DOHH2 (cell line): ENCODE measurements at regions not wholly inside any gene's neighbourhood (a gene's known extent, or its start where the extent isn't known, plus 50 kb on each side); places are given as distances from the start of the nearest gene placed in this dataset.

Source experiments
- EZH2phosphoT487 ChIP-seq: fragments of 200-600 bp; sonication (generic); IDR thresholded peaks from 2 replicates; pipeline ENCODE4 v1.6.1; 2017; ENCODE audit warnings: borderline replicate concordance, mild to moderate bottlenecking, antibody characterized with exemption, low read length, moderate library complexity, mixed read lengths
- TF ChIP-seq, protein P1 (sequence below): fragments of 200-600 bp; sonication (generic); IDR thresholded peaks from one replicate; pipeline ENCODE4 v1.5.1; 2014; ENCODE audit warnings: antibody characterized with exemption, mild to moderate bottlenecking, low read depth, low read length; ENCODE audit not compliant: poor library complexity, severe bottlenecking

DNA sequence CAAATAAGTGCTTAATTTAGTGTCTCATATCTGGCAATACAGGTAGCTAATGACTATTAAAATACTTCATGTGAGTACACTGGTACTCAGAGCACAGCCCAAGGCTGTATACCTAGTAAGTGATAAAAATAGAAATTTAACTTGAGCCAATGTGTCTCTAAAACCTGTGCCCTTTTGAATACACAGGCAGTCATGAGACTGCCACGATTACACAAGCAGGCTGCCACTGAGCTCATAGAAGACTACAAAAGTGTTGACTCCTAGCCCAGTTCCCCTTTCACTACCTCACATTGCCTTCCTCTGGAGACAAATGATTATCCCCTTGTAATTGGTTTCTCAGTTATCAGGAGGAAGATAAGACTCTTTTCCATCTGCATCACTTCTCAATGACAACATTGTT lies 66.3 kb upstream of the PAPPA start:
- TF ChIP-seq, protein P1, sequence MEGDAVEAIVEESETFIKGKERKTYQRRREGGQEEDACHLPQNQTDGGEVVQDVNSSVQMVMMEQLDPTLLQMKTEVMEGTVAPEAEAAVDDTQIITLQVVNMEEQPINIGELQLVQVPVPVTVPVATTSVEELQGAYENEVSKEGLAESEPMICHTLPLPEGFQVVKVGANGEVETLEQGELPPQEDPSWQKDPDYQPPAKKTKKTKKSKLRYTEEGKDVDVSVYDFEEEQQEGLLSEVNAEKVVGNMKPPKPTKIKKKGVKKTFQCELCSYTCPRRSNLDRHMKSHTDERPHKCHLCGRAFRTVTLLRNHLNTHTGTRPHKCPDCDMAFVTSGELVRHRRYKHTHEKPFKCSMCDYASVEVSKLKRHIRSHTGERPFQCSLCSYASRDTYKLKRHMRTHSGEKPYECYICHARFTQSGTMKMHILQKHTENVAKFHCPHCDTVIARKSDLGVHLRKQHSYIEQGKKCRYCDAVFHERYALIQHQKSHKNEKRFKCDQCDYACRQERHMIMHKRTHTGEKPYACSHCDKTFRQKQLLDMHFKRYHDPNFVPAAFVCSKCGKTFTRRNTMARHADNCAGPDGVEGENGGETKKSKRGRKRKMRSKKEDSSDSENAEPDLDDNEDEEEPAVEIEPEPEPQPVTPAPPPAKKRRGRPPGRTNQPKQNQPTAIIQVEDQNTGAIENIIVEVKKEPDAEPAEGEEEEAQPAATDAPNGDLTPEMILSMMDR = no peak
- TF ChIP-seq EZH2phosphoT487 = no peak
